ENCODE measurements at regions not wholly inside any gene's neighbourhood (a gene's known extent, or its start where the extent isn't known, plus 50 kb on each side); places are given as distances from the start of the nearest gene placed in this dataset.

- DNase-seq: no peak
- 60 to 62% methylated on average over 2 of the region's 2 CpGs for WGBS, 2 donors
- Histone ChIP-seq H3K27ac (no peak overlapping the region), H3K36me3 (no peaks in the 10 kb centered on the region), H3K27me3 (no peaks in the 10 kb centered on the region), H3K4me3 (no peak overlapping the region), H3K9me3 (peaks cover 0 to 6% (median 0%) of the 10 kb centered on the region in 4 donors), H3K4me1 (no peaks in the 10 kb centered on the region)
- TF ChIP-seq EP300 (IDR thresholded peaks at IDR 0.05) (no peak), POLR2A (IDR thresholded peaks at IDR 0.05) (no peak), POLR2AphosphoS5 (IDR thresholded peaks at IDR 0.05) (no peak), CTCF (IDR thresholded peaks at IDR 0.05) (no peak)
- no peak for ATAC-seq (ENCODE audit: low FRiP score in 2 of 2)
These were observed 1082.3 kb downstream of the SUCLG1 start for GRCh38 chr2:83376731-83377130.

- H3K4me1 ChIP-seq: no peaks in the 10 kb centered on the region
- TF ChIP-seq CTCF (IDR thresholded peaks at IDR 0.05) (no peak), POLR2A (IDR thresholded peaks at IDR 0.05) (no peak), POLR2AphosphoS5 (IDR thresholded peaks at IDR 0.05) (no peak), EP300 (IDR thresholded peaks at IDR 0.05) (no peak)
- H3K36me3 ChIP-seq: no peaks in the 10 kb centered on the region
These were observed 1088.7 kb downstream of the SUCLG1 start for GRCh38 chr2:83370419-83370762.

GRCh38 chr2:83369601-83370418 is 1089.3 kb downstream of the SUCLG1 start:
- DNase-seq (no peak), ATAC-seq (ENCODE audit: low FRiP score in 2 of 2) (no peak)
- Histone ChIP-seq H3K4me1 (no peaks in the 10 kb centered on the region), H3K9me3 (no peaks in the 10 kb centered on the region), H3K27me3 (no peaks in the 10 kb centered on the region), H3K4me3 (no peak overlapping the region), H3K36me3 (no peaks in the 10 kb centered on the region), H3K27ac (no peak overlapping the region)
- TF ChIP-seq CTCF (IDR thresholded peaks at IDR 0.05): no peak
- no peak for TF ChIP-seq POLR2A (IDR thresholded peaks at IDR 0.05)
- no peak for TF ChIP-seq POLR2AphosphoS5 (IDR thresholded peaks at IDR 0.05)
- TF ChIP-seq EP300 (IDR thresholded peaks at IDR 0.05): no peak
- WGBS, 2 donors: 86 to 89% methylated on average over 6 of the region's 6 CpGs

More at GRCh38 chr2:83370419-83370762, 1088.7 kb downstream of the SUCLG1 start:
- H3K9me3 ChIP-seq: no peaks in the 10 kb centered on the region
- no peak overlapping the region for H3K27ac ChIP-seq
- no peak for ATAC-seq (ENCODE audit: low FRiP score in 2 of 2)
- DNase-seq: no peak
- no peak overlapping the region for H3K4me3 ChIP-seq
- H3K27me3 ChIP-seq: no peaks in the 10 kb centered on the region
- WGBS, 2 donors: 70 to 76% methylated on average over 2 of the region's 2 CpGs

- no peaks in the 10 kb centered on the region for H3K4me1 ChIP-seq
- no peak for TF ChIP-seq EP300 (IDR thresholded peaks at IDR 0.05)
- no peak for TF ChIP-seq CTCF (IDR thresholded peaks at IDR 0.05)
- no peak for TF ChIP-seq POLR2A (IDR thresholded peaks at IDR 0.05)
- TF ChIP-seq POLR2AphosphoS5 (IDR thresholded peaks at IDR 0.05): no peak
- H3K27me3 ChIP-seq: no peaks in the 10 kb centered on the region
- ATAC-seq (ENCODE audit: low FRiP score in 2 of 2) (no peak), DNase-seq (no peak)
- H3K27ac ChIP-seq: no peak overlapping the region
- 77 to 78% methylated on average over 3 of the region's 3 CpGs for WGBS, 2 donors
- no peaks in the 10 kb centered on the region for H3K9me3 ChIP-seq
- H3K4me3 ChIP-seq: no peak overlapping the region
- no peaks in the 10 kb centered on the region for H3K36me3 ChIP-seq
These were observed 1090.2 kb downstream of the SUCLG1 start for GRCh38 chr2:83368916-83369315.

- DNase-seq: no peak
- Histone ChIP-seq H3K4me1 (no peaks in the 10 kb centered on the region), H3K9me3 (no peaks in the 10 kb centered on the region), H3K4me3 (no peak overlapping the region), H3K27ac (no peak overlapping the region), H3K36me3 (no peaks in the 10 kb centered on the region), H3K27me3 (no peaks in the 10 kb centered on the region)
- ATAC-seq (ENCODE audit: low FRiP score in 2 of 2): no peak
- TF ChIP-seq EP300 (IDR thresholded peaks at IDR 0.05) (no peak), POLR2A (IDR thresholded peaks at IDR 0.05) (no peak), CTCF (IDR thresholded peaks at IDR 0.05) (no peak), POLR2AphosphoS5 (IDR thresholded peaks at IDR 0.05) (no peak)
- WGBS, 2 donors: 76 to 86% methylated on average over 2 of the region's 2 CpGs
These were observed 1090.6 kb downstream of the SUCLG1 start for GRCh38 chr2:83368461-83368860.

Data from upper lobe of left lung (tissue), 6 donors.